Endodermal cell (in vitro differentiated cells): ENCODE measurements at regions not wholly inside any gene's neighbourhood (a gene's known extent, or its start where the extent isn't known, plus 50 kb on each side); places are given as distances from the start of the nearest gene placed in this dataset.
A peak's percentile ranks its signal among the peaks of the same experiment; 100 is the strongest.

ENCODE experiments used
- DNase-seq: peaks from one replicate; pipeline ENCODE4 v3.0.0-alpha.2; 2017
- H3K27ac ChIP-seq: 2 replicates; pipeline ENCODE4 v1.5.1; 2013; ENCODE audit warnings: mild to moderate bottlenecking, low read depth, low read length, moderate library complexity
- H3K27me3 ChIP-seq: 2 replicates; pipeline ENCODE4 v1.6.1; 2013; ENCODE audit warnings: mild to moderate bottlenecking, low read length, moderate library complexity; ENCODE audit not compliant: insufficient read depth, control insufficient read depth, poor library complexity, severe bottlenecking
- H3K36me3 ChIP-seq: 2 replicates; pipeline ENCODE4 v1.7.0; 2013; ENCODE audit warnings: mild to moderate bottlenecking, low read length, moderate library complexity; ENCODE audit not compliant: control insufficient read depth, insufficient read depth
- H3K4me1 ChIP-seq: one replicate; pipeline ENCODE4 v1.7.0; 2013; ENCODE audit warnings: low read length; ENCODE audit not compliant: control insufficient read depth, insufficient read depth
- H3K4me3 ChIP-seq: 2 replicates; pipeline ENCODE4 v1.5.1; 2013; ENCODE audit warnings: mild to moderate bottlenecking, low read length, moderate library complexity
- H3K9ac ChIP-seq: 2 replicates; pipeline ENCODE4 v1.6.1; 2013; ENCODE audit warnings: mild to moderate bottlenecking, low read length, moderate library complexity; ENCODE audit not compliant: poor library complexity, severe bottlenecking; ENCODE audit errors: extremely low read depth
- H3K9me3 ChIP-seq: 2 replicates; pipeline ENCODE4 v1.6.1; 2013; ENCODE audit warnings: mild to moderate bottlenecking, low read length, moderate library complexity; ENCODE audit not compliant: control insufficient read depth
- H3K27ac Mint-ChIP-seq: 2 replicates; pipeline ENCODE4 v1.8.0; 2020; ENCODE audit warnings: mixed read lengths
- H3K27me3 Mint-ChIP-seq: 2 replicates; pipeline ENCODE4 v1.8.0; 2021; ENCODE audit warnings: mild to moderate bottlenecking, mixed read lengths; ENCODE audit not compliant: insufficient read depth
- H3K36me3 Mint-ChIP-seq: 2 replicates; pipeline ENCODE4 v1.8.0; 2020; ENCODE audit warnings: low read depth, mixed read lengths
- H3K4me1 Mint-ChIP-seq: 2 replicates; pipeline ENCODE4 v1.8.0; 2020; ENCODE audit warnings: mixed read lengths
- H3K4me3 Mint-ChIP-seq: 2 replicates; pipeline ENCODE4 v1.8.0; 2020; ENCODE audit warnings: mild to moderate bottlenecking, moderate library complexity, mixed read lengths
- H3K9me3 Mint-ChIP-seq: 2 replicates; pipeline ENCODE4 v1.8.0; 2020; ENCODE audit warnings: mild to moderate bottlenecking, mixed read lengths
- WGBS, 2 experiments: methylation state at CpG; one replicate each; pipeline versions ENCODE4 v1.1.5 to v1.1.7; 2013; ENCODE audit warnings: missing lambda C conversion rate in 2 of 2, mixed read lengths in 1 of 2; ENCODE audit not compliant: insufficient coverage in 1 of 2, insufficient read length in 1 of 2; 5-methylcytosine and 5-hydroxymethylcytosine counted together
- TF ChIP-seq, protein P1 (sequence below): fragments of 200-600 bp; sonication (generic); conservative IDR thresholded peaks from 2 replicates; pipeline ENCODE4 v1.5.0; 2021; ENCODE audit warnings: antibody characterized with exemption, mild to moderate bottlenecking

GRCh38 chr10:42985436-42986316 lies 91.2 kb upstream of the RET start:
- Mint-ChIP-seq H3K4me3 (no peak overlapping the region), H3K27ac (no peak overlapping the region), H3K9me3 (no peaks in the 10 kb centered on the region), H3K4me1 (no peaks in the 10 kb centered on the region), H3K27me3 (no peaks in the 10 kb centered on the region), H3K36me3 (no peaks in the 10 kb centered on the region)
- no peaks in the 10 kb centered on the region for H3K4me1 ChIP-seq
- no peaks in the 10 kb centered on the region for H3K9me3 ChIP-seq
- H3K4me3 ChIP-seq, result no peak overlapping the region
- no peaks in the 10 kb centered on the region for H3K36me3 ChIP-seq
- H3K27me3 ChIP-seq, result no peaks in the 10 kb centered on the region
- WGBS, 2 experiments, result 85 to 91% methylated on average over 11 of the region's 11 CpGs
- TF ChIP-seq, protein P1, sequence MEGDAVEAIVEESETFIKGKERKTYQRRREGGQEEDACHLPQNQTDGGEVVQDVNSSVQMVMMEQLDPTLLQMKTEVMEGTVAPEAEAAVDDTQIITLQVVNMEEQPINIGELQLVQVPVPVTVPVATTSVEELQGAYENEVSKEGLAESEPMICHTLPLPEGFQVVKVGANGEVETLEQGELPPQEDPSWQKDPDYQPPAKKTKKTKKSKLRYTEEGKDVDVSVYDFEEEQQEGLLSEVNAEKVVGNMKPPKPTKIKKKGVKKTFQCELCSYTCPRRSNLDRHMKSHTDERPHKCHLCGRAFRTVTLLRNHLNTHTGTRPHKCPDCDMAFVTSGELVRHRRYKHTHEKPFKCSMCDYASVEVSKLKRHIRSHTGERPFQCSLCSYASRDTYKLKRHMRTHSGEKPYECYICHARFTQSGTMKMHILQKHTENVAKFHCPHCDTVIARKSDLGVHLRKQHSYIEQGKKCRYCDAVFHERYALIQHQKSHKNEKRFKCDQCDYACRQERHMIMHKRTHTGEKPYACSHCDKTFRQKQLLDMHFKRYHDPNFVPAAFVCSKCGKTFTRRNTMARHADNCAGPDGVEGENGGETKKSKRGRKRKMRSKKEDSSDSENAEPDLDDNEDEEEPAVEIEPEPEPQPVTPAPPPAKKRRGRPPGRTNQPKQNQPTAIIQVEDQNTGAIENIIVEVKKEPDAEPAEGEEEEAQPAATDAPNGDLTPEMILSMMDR, result no peak
- DNase-seq, result no peak
- H3K27ac ChIP-seq, result no peak overlapping the region
- H3K9ac ChIP-seq, result no peak overlapping the region

DNA sequence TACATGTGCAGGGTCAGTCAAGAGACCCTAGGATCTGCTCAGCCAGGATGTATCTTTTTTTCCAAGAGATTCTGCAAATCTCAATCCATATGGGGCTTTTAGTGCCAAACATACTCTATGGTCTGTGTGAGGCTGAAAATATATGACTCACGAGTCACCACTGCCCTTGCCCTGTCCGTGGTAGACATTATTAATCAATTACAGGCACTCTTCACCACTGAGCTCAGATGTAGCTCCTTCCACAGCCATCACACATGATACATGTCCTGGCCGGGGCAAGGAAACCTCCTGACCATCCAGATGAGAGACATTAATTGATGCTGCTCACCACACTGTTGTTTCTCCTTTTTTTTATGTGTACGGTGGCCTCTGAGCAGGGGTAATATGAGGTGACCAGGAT lies 90.2 kb upstream of the RET start:
- no peak for DNase-seq
- H3K27ac ChIP-seq, result no peak overlapping the region
- no peak overlapping the region for H3K9ac ChIP-seq
- Mint-ChIP-seq H3K4me1 (no peaks in the 10 kb centered on the region), H3K36me3 (no peaks in the 10 kb centered on the region), H3K4me3 (no peak overlapping the region), H3K9me3 (no peaks in the 10 kb centered on the region), H3K27ac (no peak overlapping the region), H3K27me3 (no peaks in the 10 kb centered on the region)
- no peak overlapping the region for H3K4me3 ChIP-seq
- 73 to 89% methylated on average over 3 to 4 of the region's 4 CpGs for WGBS, 2 experiments
- no peaks in the 10 kb centered on the region for H3K36me3 ChIP-seq
- H3K4me1 ChIP-seq, result no peaks in the 10 kb centered on the region
- H3K9me3 ChIP-seq, result no peaks in the 10 kb centered on the region
- H3K27me3 ChIP-seq, result no peaks in the 10 kb centered on the region
- TF ChIP-seq, protein P1, result no peak

- Mint-ChIP-seq H3K4me1 (no peaks in the 10 kb centered on the region), H3K36me3 (no peaks in the 10 kb centered on the region), H3K27ac (no peak overlapping the region), H3K27me3 (no peaks in the 10 kb centered on the region), H3K9me3 (no peaks in the 10 kb centered on the region), H3K4me3 (no peak overlapping the region)
- H3K4me1 ChIP-seq, result no peaks in the 10 kb centered on the region
- H3K9ac ChIP-seq, result no peak overlapping the region
- H3K27ac ChIP-seq, result no peak overlapping the region
- no peaks in the 10 kb centered on the region for H3K9me3 ChIP-seq
- no peaks in the 10 kb centered on the region for H3K27me3 ChIP-seq
- TF ChIP-seq, protein P1, result no peak
- no peaks in the 10 kb centered on the region for H3K36me3 ChIP-seq
- WGBS, 2 experiments, result 89 to 93% methylated on average over 3 to 8 of the region's 8 CpGs
- peak; percentile 32 for DNase-seq
- no peak overlapping the region for H3K4me3 ChIP-seq
Measured at GRCh38 chr10:42987121-42987541, 89.7 kb upstream of the RET start.
